Renal cortex interstitium (tissue), 11 donors: ENCODE measurements at regions not wholly inside any gene's neighbourhood (a gene's known extent, or its start where the extent isn't known, plus 50 kb on each side); places are given as distances from the start of the nearest gene placed in this dataset.
A peak's percentile ranks its signal among the peaks of the same experiment; 100 is the strongest.
"Not testable (repeated sequence)": the region's sequence is repeated elsewhere in the genome, so short reads cannot be mapped to it uniquely, and the experiment has no call there.

Source experiments
- DNase-seq, 11 donors: peaks; one replicate each; pipeline ENCODE4 v3.0.0-alpha.2; 2013; ENCODE audit warnings: low read depth in 9 of 11, low spot score in 4 of 11; ENCODE audit errors: extremely low read depth in 1 of 11

GRCh38 chr4:62543002-62543401 is 1342.9 kb downstream of the ADGRL3 start:
- no peak for DNase-seq

GRCh38 chr4:62533573-62533972 is 1333.4 kb downstream of the ADGRL3 start:
- no peak for DNase-seq

- no peak for DNase-seq
These were observed 1331.6 kb downstream of the ADGRL3 start for GRCh38 chr4:62531731-62532130.

- DNase-seq = no peak
These were observed 1331.1 kb downstream of the ADGRL3 start for GRCh38 chr4:62531264-62531663.

GRCh38 chr4:62528874-62529273 is 1328.7 kb downstream of the ADGRL3 start:
- DNase-seq = no peak

GRCh38 chr4:62526671-62527070 is 1326.5 kb downstream of the ADGRL3 start:
- DNase-seq = no peak

- no peak for DNase-seq
These were observed 1323.1 kb downstream of the ADGRL3 start for GRCh38 chr4:62523256-62523655.

GRCh38 chr4:62522273-62522672 is 1322.1 kb downstream of the ADGRL3 start:
- DNase-seq = no peak

GRCh38 chr4:62517716-62518115 is 1317.6 kb downstream of the ADGRL3 start:
- no peak for DNase-seq

- no peak for DNase-seq
These were observed 1313.2 kb downstream of the ADGRL3 start for GRCh38 chr4:62513306-62513705.

GRCh38 chr4:62512271-62512670 is 1312.1 kb downstream of the ADGRL3 start:
- DNase-seq = no peak

GRCh38 chr4:62510228-62510627 is 1310.1 kb downstream of the ADGRL3 start:
- no peak for DNase-seq

GRCh38 chr4:62500296-62500695 is 1300.2 kb downstream of the ADGRL3 start:
- DNase-seq = no peak

- no peak for DNase-seq
These were observed 1294.9 kb downstream of the ADGRL3 start for GRCh38 chr4:62495032-62495431.

- DNase-seq = not testable (repeated sequence)
These were observed 1291.6 kb downstream of the ADGRL3 start for GRCh38 chr4:62491756-62492155.

GRCh38 chr4:62490635-62491034 is 1290.5 kb downstream of the ADGRL3 start:
- no peak for DNase-seq

GRCh38 chr4:62487016-62487415 is 1286.9 kb downstream of the ADGRL3 start:
- no peak for DNase-seq

GRCh38 chr4:62484357-62484756 is 1284.2 kb downstream of the ADGRL3 start:
- peak in 1 of 11 donors; percentile 5 for DNase-seq

- no peak for DNase-seq
These were observed 1282.2 kb downstream of the ADGRL3 start for GRCh38 chr4:62482355-62482754.

GRCh38 chr4:62475596-62475995 is 1275.5 kb downstream of the ADGRL3 start:
- DNase-seq = no peak

- no peak for DNase-seq
These were observed 1274.7 kb downstream of the ADGRL3 start for GRCh38 chr4:62474802-62475201.

- no peak for DNase-seq
These were observed 1270.9 kb downstream of the ADGRL3 start for GRCh38 chr4:62471021-62471420.
